ENCODE measurements at regions not wholly inside any gene's neighbourhood (a gene's known extent, or its start where the extent isn't known, plus 50 kb on each side); places are given as distances from the start of the nearest gene placed in this dataset.

- TF ChIP-seq CTCF (IDR thresholded peaks at IDR 0.05 in 2 of 3, conservative IDR thresholded peaks at IDR 0.05 in 1 of 3; ENCODE audit: insufficient read depth in 2 of 3, low read depth in 1 of 3, low read length in 3 of 3) (no peak), HDAC2 (IDR thresholded peaks at IDR 0.05) (no peak), FOS (IDR thresholded peaks at IDR 0.05; ENCODE audit: extremely low read depth, insufficient read length) (no peak), SIN3A (IDR thresholded peaks at IDR 0.05; ENCODE audit: borderline replicate concordance in 2 of 2, control insufficient read depth in 1 of 2, low read depth in 2 of 2, low read length in 2 of 2) (no peak), POLR2A (conservative IDR thresholded peaks at IDR 0.05) (no peak), JUND (IDR thresholded peaks at IDR 0.05; ENCODE audit: borderline replicate concordance, low read depth, low read length) (no peak), JUND (tag; IDR thresholded peaks at IDR 0.05; ENCODE audit: borderline replicate concordance, low read depth, low read length) (no peak), ZNF589 (CRISPR knock-in tag; IDR thresholded peaks at IDR 0.05; ENCODE audit: low read depth) (no peak), RAD51 (IDR thresholded peaks at IDR 0.05; ENCODE audit: borderline replicate concordance, low read depth) (no peak), KLF10 (CRISPR knock-in tag; IDR thresholded peaks at IDR 0.05) (no peak), ZBTB7A (IDR thresholded peaks at IDR 0.05; ENCODE audit: borderline replicate concordance, control insufficient read depth, low read depth, low read length) (no peak), EGR1 (conservative IDR thresholded peaks at IDR 0.05) (no peak), ZNF644 (tag; IDR thresholded peaks at IDR 0.05; ENCODE audit: low read depth) (no peak)
Measured at GRCh38 chr5:18395126-18396110, 761.2 kb downstream of the TAF11L14 start.
